ENCODE measurements at regions not wholly inside any gene's neighbourhood (a gene's known extent, or its start where the extent isn't known, plus 50 kb on each side); places are given as distances from the start of the nearest gene placed in this dataset.

DNA sequence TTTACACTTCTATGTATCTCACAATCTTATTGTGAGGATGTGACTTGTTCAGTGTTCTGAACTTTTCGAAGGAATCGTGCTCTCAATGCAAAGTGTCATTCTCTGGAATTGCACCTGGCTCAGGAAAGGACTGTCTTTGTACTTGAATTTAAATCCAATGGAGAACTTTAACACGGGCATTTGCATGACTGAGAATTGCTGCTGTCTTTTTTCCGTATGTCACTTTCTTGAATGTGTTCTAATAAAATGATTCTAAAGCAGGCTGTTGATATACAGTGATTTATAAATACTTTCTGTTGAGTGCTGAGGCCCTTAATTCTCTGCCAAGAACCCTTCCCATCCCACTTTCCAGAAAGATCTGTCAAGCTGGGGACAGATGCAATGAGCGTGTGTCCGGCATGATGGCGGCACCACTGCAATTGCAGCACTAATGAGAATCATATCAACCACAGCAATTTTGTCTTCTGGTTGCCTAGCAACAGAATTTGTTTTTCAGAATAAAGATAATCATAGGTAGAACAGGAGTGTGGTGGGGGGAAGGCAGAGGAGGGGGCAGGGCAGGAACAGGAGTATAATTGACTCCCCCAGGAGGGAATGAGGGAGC, 210.6 kb upstream of the UMPS start:
- H3K27me3 ChIP-seq (replicated peaks; ENCODE audit: insufficient read depth, low read length) = no peaks in the 10 kb centered on the region
- no peak for DNase-seq
- H3F3A ChIP-seq (ENCODE audit: insufficient read depth, low read length) = no peaks in the 10 kb centered on the region
- no peaks in the 10 kb centered on the region for H3K9me3 ChIP-seq (replicated peaks; ENCODE audit: insufficient read depth, low read length)
- no peaks in the 10 kb centered on the region for H3K79me2 ChIP-seq (ENCODE audit: low read length)
- no peak overlapping the region for H3K4me2 ChIP-seq (ENCODE audit: low read depth, low read length)
- H3K36me3 ChIP-seq (replicated peaks; ENCODE audit: insufficient read depth, low read length) = no peaks in the 10 kb centered on the region
- H3K4me1 ChIP-seq (ENCODE audit: low read length) = no peaks in the 10 kb centered on the region
- no peaks in the 10 kb centered on the region for H3K9me2 ChIP-seq (replicated peaks; ENCODE audit: insufficient read depth, low read length)
- no peak overlapping the region for H2AFZ ChIP-seq (ENCODE audit: low read length)
- no peaks in the 10 kb centered on the region for H4K20me1 ChIP-seq (ENCODE audit: insufficient read depth, low read length)
- no peak overlapping the region for H3K9ac ChIP-seq (ENCODE audit: low read length)
- no peak overlapping the region for H3K27ac ChIP-seq (ENCODE audit: low read length)
- TF ChIP-seq EZH2 (optimal IDR thresholded peaks at IDR 0.05; ENCODE audit: low read depth, low read length) = no peak
- no peak overlapping the region for H3K4me3 ChIP-seq (ENCODE audit: low read length)

DNA sequence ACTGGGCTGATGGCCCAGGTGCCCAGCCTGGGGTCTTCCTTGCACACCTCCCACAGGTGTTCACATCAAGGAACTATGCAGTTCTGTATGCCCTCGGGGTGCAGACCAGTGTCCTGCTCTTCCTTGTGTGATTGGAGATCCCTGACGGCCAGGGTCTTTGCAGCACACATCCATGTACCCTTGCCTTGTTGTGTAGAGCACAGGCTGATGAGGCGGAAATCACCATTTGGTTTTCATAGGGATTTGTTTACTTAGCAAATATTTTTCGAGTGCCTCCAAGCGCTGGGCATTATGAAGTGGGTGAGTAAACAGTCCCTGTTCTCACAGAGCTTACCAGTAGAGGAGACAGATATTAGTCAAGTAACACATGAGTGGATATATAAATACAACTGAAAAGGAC, 209.3 kb upstream of the UMPS start:
- Histone ChIP-seq H3K36me3 (replicated peaks; ENCODE audit: insufficient read depth, low read length) (no peaks in the 10 kb centered on the region), H2AFZ (ENCODE audit: low read length) (no peak overlapping the region), H3K4me2 (ENCODE audit: low read depth, low read length) (no peak overlapping the region), H3K79me2 (ENCODE audit: low read length) (no peaks in the 10 kb centered on the region), H3K27ac (ENCODE audit: low read length) (no peak overlapping the region), H3K9ac (ENCODE audit: low read length) (no peak overlapping the region), H3K4me1 (ENCODE audit: low read length) (no peaks in the 10 kb centered on the region), H3F3A (ENCODE audit: insufficient read depth, low read length) (no peaks in the 10 kb centered on the region), H3K9me2 (replicated peaks; ENCODE audit: insufficient read depth, low read length) (no peaks in the 10 kb centered on the region), H3K27me3 (replicated peaks; ENCODE audit: insufficient read depth, low read length) (no peaks in the 10 kb centered on the region), H3K9me3 (replicated peaks; ENCODE audit: insufficient read depth, low read length) (no peaks in the 10 kb centered on the region), H3K4me3 (ENCODE audit: low read length) (no peak overlapping the region), H4K20me1 (ENCODE audit: insufficient read depth, low read length) (no peaks in the 10 kb centered on the region)
- DNase-seq = no peak
- no peak for TF ChIP-seq EZH2phosphoT487 (IDR thresholded peaks at IDR 0.05; ENCODE audit: low read length)
- TF ChIP-seq, protein P1, sequence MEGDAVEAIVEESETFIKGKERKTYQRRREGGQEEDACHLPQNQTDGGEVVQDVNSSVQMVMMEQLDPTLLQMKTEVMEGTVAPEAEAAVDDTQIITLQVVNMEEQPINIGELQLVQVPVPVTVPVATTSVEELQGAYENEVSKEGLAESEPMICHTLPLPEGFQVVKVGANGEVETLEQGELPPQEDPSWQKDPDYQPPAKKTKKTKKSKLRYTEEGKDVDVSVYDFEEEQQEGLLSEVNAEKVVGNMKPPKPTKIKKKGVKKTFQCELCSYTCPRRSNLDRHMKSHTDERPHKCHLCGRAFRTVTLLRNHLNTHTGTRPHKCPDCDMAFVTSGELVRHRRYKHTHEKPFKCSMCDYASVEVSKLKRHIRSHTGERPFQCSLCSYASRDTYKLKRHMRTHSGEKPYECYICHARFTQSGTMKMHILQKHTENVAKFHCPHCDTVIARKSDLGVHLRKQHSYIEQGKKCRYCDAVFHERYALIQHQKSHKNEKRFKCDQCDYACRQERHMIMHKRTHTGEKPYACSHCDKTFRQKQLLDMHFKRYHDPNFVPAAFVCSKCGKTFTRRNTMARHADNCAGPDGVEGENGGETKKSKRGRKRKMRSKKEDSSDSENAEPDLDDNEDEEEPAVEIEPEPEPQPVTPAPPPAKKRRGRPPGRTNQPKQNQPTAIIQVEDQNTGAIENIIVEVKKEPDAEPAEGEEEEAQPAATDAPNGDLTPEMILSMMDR (IDR thresholded peaks at IDR 0.05; ENCODE audit: low read length) = no peak
- no peak for TF ChIP-seq EZH2 (optimal IDR thresholded peaks at IDR 0.05; ENCODE audit: low read depth, low read length)

DNA sequence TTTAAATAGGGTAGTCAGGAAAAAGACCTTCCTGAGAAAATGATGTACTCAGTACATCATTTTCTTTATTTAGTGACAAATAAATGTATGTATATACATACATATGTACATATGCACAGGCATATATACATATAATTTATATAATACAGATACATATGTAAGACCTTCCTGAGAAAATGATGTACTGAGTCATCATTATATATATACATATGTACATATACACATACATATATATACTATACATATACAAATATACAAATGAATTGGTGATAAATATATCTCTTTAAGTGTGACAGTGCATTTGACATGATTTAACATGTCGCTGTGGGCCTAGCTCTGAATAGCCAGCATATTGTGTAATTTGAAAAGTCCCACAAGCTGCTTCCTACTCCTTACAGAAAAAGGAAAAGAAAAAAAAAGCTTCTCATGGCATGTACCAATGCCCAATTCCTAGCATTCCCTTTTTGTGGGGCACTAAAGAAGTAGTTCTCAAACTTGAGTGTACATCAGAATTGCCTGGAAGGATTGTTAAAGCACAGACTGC, 208.1 kb upstream of the UMPS start:
- Histone ChIP-seq H3K4me2 (ENCODE audit: low read depth, low read length) (no peak overlapping the region), H3K9ac (ENCODE audit: low read length) (no peak overlapping the region), H3K9me2 (replicated peaks; ENCODE audit: insufficient read depth, low read length) (no peaks in the 10 kb centered on the region), H3K79me2 (ENCODE audit: low read length) (no peaks in the 10 kb centered on the region), H4K20me1 (ENCODE audit: insufficient read depth, low read length) (no peaks in the 10 kb centered on the region), H3F3A (ENCODE audit: insufficient read depth, low read length) (no peaks in the 10 kb centered on the region), H3K27me3 (replicated peaks; ENCODE audit: insufficient read depth, low read length) (no peaks in the 10 kb centered on the region), H3K27ac (ENCODE audit: low read length) (no peak overlapping the region), H3K4me3 (ENCODE audit: low read length) (no peak overlapping the region), H2AFZ (ENCODE audit: low read length) (no peak overlapping the region), H3K36me3 (replicated peaks; ENCODE audit: insufficient read depth, low read length) (no peaks in the 10 kb centered on the region), H3K9me3 (replicated peaks; ENCODE audit: insufficient read depth, low read length) (no peaks in the 10 kb centered on the region), H3K4me1 (ENCODE audit: low read length) (no peaks in the 10 kb centered on the region)
- no peak for TF ChIP-seq EZH2 (optimal IDR thresholded peaks at IDR 0.05; ENCODE audit: low read depth, low read length)
- no peak for TF ChIP-seq EZH2phosphoT487 (IDR thresholded peaks at IDR 0.05; ENCODE audit: low read length)
- TF ChIP-seq, protein P1 (IDR thresholded peaks at IDR 0.05; ENCODE audit: low read length) = no peak
- DNase-seq = no peak

DNA sequence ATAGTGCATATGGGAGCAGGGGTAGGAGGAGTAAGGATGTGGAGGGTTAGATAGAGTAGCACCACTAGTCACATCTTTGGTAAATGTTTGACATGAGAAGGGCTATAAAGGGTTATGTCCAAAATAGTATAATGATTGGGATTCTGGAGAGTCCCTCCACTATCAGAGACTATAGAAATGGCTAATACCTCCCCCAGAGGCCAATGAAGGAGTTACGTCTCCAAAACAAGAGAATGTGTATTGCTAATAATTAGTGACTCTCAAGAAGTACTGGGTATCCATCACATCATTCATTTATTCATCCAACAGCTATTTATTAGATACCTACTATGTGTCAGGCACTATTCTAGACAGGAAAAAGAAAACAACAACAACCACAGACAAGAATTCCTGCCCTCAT, 203.7 kb upstream of the UMPS start:
- TF ChIP-seq, protein P1 (IDR thresholded peaks at IDR 0.05; ENCODE audit: low read length) = peak; percentile 18
- TF ChIP-seq EZH2 (optimal IDR thresholded peaks at IDR 0.05; ENCODE audit: low read depth, low read length) = no peak
- Histone ChIP-seq H2AFZ (ENCODE audit: low read length) (no peak overlapping the region), H3K9me2 (replicated peaks; ENCODE audit: insufficient read depth, low read length) (no peaks in the 10 kb centered on the region), H3K9ac (ENCODE audit: low read length) (no peak overlapping the region), H4K20me1 (ENCODE audit: insufficient read depth, low read length) (no peaks in the 10 kb centered on the region), H3K27ac (ENCODE audit: low read length) (no peak overlapping the region), H3K4me3 (ENCODE audit: low read length) (no peak overlapping the region), H3K9me3 (replicated peaks; ENCODE audit: insufficient read depth, low read length) (no peaks in the 10 kb centered on the region), H3K36me3 (replicated peaks; ENCODE audit: insufficient read depth, low read length) (no peaks in the 10 kb centered on the region), H3K27me3 (replicated peaks; ENCODE audit: insufficient read depth, low read length) (no peaks in the 10 kb centered on the region), H3K79me2 (ENCODE audit: low read length) (no peaks in the 10 kb centered on the region), H3F3A (ENCODE audit: insufficient read depth, low read length) (no peaks in the 10 kb centered on the region), H3K4me1 (ENCODE audit: low read length) (no peaks in the 10 kb centered on the region), H3K4me2 (ENCODE audit: low read depth, low read length) (no peak overlapping the region)
- no peak for DNase-seq
